Muscle of leg (tissue), 3 donors: ENCODE measurements at regions not wholly inside any gene's neighbourhood (a gene's known extent, or its start where the extent isn't known, plus 50 kb on each side); places are given as distances from the start of the nearest gene placed in this dataset.

ENCODE experiments used
- DNase-seq: peaks from one replicate; pipeline ENCODE4 v3.0.0; 2013
- H3K27ac ChIP-seq: one replicate; pipeline ENCODE4 v1.5.1; 2013; ENCODE audit warnings: mild to moderate bottlenecking, low read length, control low read depth
- H3K27me3 ChIP-seq: one replicate; pipeline ENCODE4 v1.6.1; 2013; ENCODE audit warnings: low read length; ENCODE audit not compliant: control insufficient read depth, insufficient read depth
- H3K36me3 ChIP-seq: one replicate; pipeline ENCODE4 v1.6.1; 2013; ENCODE audit warnings: low read length; ENCODE audit not compliant: control insufficient read depth, insufficient read depth
- H3K4me1 ChIP-seq: one replicate; pipeline ENCODE4 v1.6.1; 2013; ENCODE audit warnings: low read length; ENCODE audit not compliant: control insufficient read depth, insufficient read depth
- H3K4me3 ChIP-seq: one replicate; pipeline ENCODE4 v1.5.1; 2013; ENCODE audit warnings: low read length, control low read depth
- H3K9me3 ChIP-seq: replicated peaks from 2 replicates; pipeline ENCODE4 v1.6.1; 2013; ENCODE audit warnings: low read depth, low read length; ENCODE audit not compliant: control insufficient read depth
- WGBS: methylation state at CpG from one replicate; pipeline ENCODE4 v1.1.5; 2013; ENCODE audit warnings: missing lambda C conversion rate; ENCODE audit not compliant: insufficient coverage; 5-methylcytosine and 5-hydroxymethylcytosine counted together

DNA sequence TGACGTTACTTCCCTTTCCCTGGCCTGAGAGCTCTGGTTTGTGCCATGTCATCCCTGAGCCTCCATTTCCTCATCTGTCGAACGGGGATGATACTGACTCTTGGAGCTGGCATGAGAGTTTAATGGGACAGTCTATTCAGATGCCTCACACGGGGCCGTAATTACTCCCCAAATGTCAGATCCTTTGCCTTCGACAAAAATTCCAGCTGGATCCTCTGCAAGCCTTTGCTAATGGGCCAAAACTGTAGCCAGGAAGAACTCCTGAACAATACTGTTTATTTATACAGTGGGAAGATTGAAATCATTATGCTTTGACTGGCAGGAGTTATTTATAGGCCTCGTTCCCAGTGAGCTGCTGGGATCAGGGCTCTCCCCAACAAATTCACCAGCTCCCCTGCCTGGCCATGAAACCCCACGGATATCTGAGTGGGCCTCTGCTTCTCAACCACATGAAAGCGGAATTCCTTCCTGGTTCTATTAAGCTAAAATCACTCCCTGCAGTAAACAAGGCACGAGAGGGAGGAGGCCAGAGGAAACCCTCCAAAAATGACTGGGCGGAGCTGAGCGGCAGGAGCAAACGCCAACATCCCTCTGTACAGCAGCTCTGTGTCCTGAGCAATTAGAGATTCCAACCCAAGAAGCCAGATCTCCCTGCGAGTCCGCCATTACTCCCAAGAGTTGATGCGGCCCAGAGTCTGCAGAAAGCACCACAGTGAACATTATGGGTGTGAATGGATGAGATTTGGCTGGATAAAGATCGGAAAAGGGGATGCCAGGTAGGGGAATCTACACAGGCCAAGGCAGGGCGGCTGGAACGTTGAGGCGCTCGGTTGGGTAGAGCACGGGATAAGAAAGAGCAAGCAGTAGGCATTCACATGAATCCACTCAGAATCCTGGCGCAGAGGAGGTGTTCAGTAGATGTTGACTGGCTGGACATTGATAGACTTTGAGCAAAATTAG lies 326.1 kb downstream of the BCL11B start:
- Histone ChIP-seq H3K27ac (no peak overlapping the region), H3K9me3 (no peaks in the 10 kb centered on the region), H3K4me3 (no peak overlapping the region), H3K4me1 (peaks cover 33% of the 10 kb centered on the region), H3K27me3 (no peaks in the 10 kb centered on the region), H3K36me3 (no peaks in the 10 kb centered on the region)
- 60% methylated on average over 17 of the region's 23 CpGs for WGBS
- DNase-seq = peak; percentile 71

DNA sequence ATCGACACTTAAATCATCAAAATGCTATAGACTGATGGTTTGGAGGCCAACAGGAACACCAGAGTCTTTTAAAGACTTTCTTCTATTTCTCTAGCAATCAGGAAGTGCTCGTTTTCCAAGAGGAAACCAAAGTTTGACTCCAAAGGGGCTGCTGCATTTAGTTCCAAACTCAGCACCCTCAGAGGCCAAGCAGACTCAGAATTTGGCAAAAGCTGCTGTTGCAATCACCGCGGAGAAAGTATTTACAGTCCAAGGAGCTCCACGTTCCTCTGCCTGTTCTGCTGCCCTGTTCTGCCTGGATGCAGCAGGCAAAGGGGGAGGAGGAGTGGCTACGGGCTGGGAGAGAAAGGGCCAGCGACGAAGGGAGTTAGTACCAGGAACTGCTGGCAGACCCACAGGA lies 325.1 kb downstream of the BCL11B start:
- no peak overlapping the region for H3K27ac ChIP-seq
- H3K27me3 ChIP-seq = no peaks in the 10 kb centered on the region
- no peaks in the 10 kb centered on the region for H3K9me3 ChIP-seq
- DNase-seq = peak; percentile 89
- H3K4me3 ChIP-seq = no peak overlapping the region
- 7% methylated on average over 5 of the region's 8 CpGs for WGBS
- no peaks in the 10 kb centered on the region for H3K36me3 ChIP-seq
- H3K4me1 ChIP-seq = peaks cover 33% of the 10 kb centered on the region

DNA sequence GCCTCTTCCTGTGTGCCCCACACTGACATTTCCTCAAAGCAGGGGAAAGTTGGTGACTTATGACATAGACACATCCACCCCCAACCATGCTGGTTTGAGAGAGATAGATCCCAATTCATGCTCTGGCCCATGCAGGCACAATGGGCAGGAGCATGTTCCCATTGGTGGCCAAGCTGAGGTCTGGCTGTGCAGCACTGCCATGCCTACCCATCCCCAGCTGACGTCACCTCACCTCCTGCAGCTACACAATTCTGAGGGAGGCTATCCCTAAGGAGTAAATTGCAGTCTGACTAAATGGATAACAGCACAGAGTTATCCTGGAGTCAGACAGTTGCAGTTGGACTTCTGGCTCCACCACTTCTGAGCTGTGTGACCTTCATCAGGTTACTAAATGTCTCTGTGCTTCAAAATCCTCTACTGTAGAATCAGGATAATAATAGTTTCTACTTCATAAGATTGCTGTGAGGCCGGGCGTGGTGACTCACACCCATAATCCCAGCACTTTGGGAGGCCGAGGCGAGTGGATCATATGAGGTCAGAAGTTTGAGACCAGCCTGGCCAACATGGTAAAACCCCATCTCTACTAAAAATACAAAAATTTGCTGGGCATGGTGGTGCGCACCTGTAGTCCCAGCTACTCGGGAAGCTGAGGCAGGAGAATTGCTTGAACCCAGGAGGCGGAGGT lies 323.9 kb downstream of the BCL11B start:
- no peak overlapping the region for H3K4me3 ChIP-seq
- no peaks in the 10 kb centered on the region for H3K27me3 ChIP-seq
- no peaks in the 10 kb centered on the region for H3K36me3 ChIP-seq
- no peaks in the 10 kb centered on the region for H3K9me3 ChIP-seq
- 90% methylated on average over 2 of the region's 8 CpGs for WGBS
- peaks cover 33% of the 10 kb centered on the region for H3K4me1 ChIP-seq
- H3K27ac ChIP-seq = no peak overlapping the region
- DNase-seq = no peak

DNA sequence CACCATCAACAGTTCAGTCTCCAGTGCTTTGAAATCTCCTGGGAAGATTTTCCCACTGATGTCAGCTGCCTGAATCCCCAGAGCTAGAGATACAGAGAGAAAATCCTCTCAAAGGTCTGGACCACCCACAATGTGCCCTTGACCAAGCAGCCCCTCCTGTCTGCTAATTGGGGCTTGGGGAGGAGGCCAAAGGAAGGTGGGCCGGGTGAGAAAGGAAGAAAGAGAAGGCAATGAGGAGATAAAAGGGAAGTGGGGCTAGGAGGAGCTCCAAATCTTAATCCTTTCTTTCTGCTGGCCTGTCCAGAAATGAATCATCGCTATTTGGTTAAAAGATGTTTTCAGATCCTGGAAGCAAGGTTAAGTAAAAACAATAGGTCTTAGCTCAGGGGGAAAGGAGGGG lies 322.9 kb downstream of the BCL11B start:
- no peaks in the 10 kb centered on the region for H3K9me3 ChIP-seq
- no peak overlapping the region for H3K4me3 ChIP-seq
- H3K36me3 ChIP-seq = no peaks in the 10 kb centered on the region
- peak; percentile 26 for DNase-seq
- 40% methylated on average over 1 of the region's 2 CpGs for WGBS
- peaks cover 33% of the 10 kb centered on the region for H3K4me1 ChIP-seq
- H3K27ac ChIP-seq = no peak overlapping the region
- peaks cover 2% of the 10 kb centered on the region for H3K27me3 ChIP-seq

DNA sequence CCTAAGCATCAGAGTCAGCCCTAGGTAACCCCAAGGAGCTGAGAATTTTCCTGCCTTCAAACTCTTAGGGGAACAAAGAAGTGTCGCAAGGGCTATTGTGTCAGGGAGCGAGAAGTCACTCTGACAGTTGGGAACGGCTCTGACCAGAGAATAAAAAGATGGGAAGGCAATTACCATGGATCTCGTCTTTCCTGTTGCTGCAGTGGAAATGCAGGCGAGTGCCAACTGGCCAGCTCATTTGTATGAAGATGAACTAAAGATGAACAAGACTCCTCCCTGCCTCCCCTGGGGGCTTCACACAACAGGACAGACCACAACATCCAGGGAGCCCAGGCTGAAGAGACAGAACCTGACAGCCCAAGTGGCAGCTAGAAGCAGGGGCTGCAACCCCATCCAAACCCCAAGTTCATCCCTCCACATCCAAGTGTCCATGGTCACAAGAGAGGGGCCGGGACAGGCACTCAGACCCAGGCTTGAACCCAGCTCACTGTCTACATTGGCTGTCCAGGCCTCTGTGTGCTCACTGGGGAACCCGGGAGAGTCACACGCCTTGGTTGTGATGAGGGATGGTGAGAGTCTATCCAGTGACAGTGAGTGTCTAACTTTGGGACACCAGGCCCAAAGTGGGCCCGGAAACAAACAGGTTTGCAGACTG lies 322.4 kb downstream of the BCL11B start:
- H3K27me3 ChIP-seq = peaks cover 6% of the 10 kb centered on the region
- no peak overlapping the region for H3K27ac ChIP-seq
- H3K36me3 ChIP-seq = no peaks in the 10 kb centered on the region
- no peak overlapping the region for H3K4me3 ChIP-seq
- H3K4me1 ChIP-seq = peaks cover 33% of the 10 kb centered on the region
- 57% methylated on average over 6 of the region's 9 CpGs for WGBS
- peak; percentile 70 for DNase-seq
- no peaks in the 10 kb centered on the region for H3K9me3 ChIP-seq

DNA sequence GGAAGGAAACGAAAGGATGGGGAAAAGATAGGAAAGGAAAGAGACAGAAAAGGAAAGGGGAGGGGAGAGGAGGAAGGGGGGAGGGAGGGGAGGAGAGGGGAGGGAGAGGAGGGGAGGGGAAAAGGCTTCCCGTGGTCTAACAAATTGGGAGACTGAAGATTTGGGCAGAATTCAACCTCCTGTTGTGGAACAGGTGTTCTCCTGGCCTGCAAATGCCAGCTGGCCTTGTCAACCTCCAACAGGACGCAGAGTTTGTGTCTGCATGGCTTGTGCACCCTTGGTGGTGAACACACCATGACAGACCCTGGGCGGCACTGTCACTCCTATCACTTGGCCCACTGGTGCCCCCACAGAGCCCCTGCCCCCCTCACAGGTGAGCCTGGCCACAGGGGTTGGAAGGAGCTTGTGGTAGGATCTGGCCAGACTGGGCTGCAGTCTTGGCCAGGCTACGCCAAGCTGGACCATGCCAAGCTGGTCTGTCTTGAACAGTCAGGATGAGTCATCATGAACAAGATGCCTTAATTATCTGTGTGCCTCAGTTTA lies 321.6 kb downstream of the BCL11B start:
- Histone ChIP-seq H3K36me3 (no peaks in the 10 kb centered on the region), H3K4me3 (no peak overlapping the region), H3K9me3 (no peaks in the 10 kb centered on the region), H3K4me1 (peaks cover 33% of the 10 kb centered on the region), H3K27ac (no peak overlapping the region), H3K27me3 (peaks cover 6% of the 10 kb centered on the region)
- WGBS = 56% methylated on average over 4 of the region's 5 CpGs
- peak; percentile 29 for DNase-seq

DNA sequence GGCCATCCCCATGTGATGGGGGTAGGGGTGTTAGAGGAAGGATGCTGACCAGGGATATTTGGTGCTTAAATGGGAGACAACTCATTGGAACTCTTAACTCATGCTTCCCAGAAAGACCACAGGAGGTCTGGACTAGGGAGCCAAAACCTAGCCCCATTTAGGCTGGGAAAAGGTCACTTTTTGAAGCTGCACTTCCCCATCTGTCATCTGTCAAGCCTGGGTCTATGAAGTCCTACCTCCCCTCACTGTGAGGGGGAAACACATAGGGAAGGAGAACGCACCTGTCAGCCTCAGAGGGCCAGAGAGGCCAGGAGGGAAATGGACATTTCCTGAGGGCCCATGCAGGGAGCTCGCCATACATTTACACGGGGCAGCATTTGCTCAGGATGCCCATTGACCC lies 321.0 kb downstream of the BCL11B start:
- no peak for DNase-seq
- no peaks in the 10 kb centered on the region for H3K9me3 ChIP-seq
- peaks cover 9% of the 10 kb centered on the region for H3K27me3 ChIP-seq
- H3K4me3 ChIP-seq = no peak overlapping the region
- WGBS = 82% methylated on average over 2 of the region's 3 CpGs
- H3K27ac ChIP-seq = no peak overlapping the region
- H3K4me1 ChIP-seq = peaks cover 28% of the 10 kb centered on the region
- H3K36me3 ChIP-seq = no peaks in the 10 kb centered on the region

DNA sequence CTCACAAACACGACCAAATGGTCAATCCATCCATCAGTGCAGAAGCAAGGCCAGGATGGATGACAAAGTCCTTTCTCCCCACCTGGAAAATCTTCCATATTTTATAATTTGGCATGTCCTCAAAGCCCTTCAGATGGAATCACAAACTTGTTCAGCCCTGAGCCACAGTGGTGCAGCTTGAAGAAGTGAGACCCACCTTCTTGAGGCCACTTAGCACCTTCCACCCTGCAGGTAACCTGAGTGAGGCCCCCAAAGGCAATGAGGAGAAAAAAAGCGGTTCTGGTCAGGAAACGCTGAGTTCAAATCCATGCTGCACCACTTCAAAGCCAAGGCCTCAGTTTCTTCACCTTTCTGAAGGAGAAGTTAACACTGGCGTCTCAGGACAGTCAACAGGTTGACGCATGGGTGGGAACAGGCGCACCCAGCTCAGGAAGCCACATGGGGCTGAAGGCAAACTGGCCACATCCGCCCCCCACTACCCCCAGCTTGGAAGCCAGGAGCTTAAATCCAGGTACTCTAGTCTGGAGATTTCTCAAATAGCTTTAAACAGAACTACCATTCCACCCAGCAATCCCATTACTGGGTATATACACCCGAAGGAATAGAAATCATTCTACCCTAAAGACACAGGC lies 320.4 kb downstream of the BCL11B start:
- no peak for DNase-seq
- Histone ChIP-seq H3K4me3 (no peak overlapping the region), H3K27ac (no peak overlapping the region), H3K4me1 (peaks cover 22% of the 10 kb centered on the region), H3K9me3 (no peaks in the 10 kb centered on the region), H3K27me3 (peaks cover 9% of the 10 kb centered on the region), H3K36me3 (no peaks in the 10 kb centered on the region)
- WGBS = 95% methylated on average over 6 of the region's 8 CpGs

DNA sequence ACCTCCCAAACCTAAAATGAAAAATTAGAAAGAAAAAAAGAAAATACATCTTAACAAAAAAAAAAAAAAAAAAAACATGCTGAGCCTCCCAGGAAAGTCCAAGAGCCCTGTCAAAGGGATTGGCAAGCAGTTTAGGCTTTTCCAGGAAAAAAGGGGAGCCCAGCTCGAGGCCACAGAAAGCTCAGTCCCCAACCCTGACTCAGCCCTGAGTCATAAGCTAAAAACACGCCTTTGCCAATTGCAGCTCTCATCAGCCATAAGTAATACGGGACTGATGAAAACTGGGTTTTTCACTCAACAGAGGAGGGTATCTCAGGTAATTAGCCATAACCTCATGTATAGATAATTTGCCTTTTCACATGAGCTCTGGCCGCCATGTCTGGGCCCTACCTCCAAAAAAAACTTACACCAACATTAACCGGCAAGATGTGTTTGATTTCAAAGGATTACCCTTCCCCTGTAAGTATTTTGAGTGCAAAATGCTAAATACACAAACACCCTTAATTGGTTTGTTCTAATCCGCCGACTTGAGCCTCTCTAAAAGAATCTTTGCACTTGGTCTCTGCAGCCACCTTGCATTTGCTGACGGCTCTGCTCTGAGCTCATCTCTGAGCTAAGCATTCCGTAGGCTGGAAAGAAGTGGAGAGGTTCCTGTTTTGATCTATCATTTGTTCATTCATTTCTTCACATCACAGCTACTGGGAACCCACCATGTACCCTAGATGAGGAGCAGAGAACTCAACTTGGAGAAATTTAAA lies 319.2 kb downstream of the BCL11B start:
- DNase-seq = no peak
- no peaks in the 10 kb centered on the region for H3K36me3 ChIP-seq
- H3K4me3 ChIP-seq = no peak overlapping the region
- H3K27me3 ChIP-seq = peaks cover 11% of the 10 kb centered on the region
- 0% methylated on average over 1 of the region's 9 CpGs for WGBS
- H3K27ac ChIP-seq = no peak overlapping the region
- no peaks in the 10 kb centered on the region for H3K9me3 ChIP-seq
- H3K4me1 ChIP-seq = peaks cover 23% of the 10 kb centered on the region
